HEK293 (cell line): ENCODE measurements at regions not wholly inside any gene's neighbourhood (a gene's known extent, or its start where the extent isn't known, plus 50 kb on each side); places are given as distances from the start of the nearest gene placed in this dataset.

ENCODE experiments used
- CTCF ChIP-seq: fragments of 450-650 bp; formaldehyde crosslinking; IDR thresholded peaks from 2 replicates; pipeline ENCODE4 v1.5.1; 2016; ENCODE audit warnings: missing biosample characterization, missing genetic modification characterization
- GLI4 ChIP-seq: fragments of 450-650 bp; formaldehyde crosslinking; IDR thresholded peaks from 2 replicates; pipeline ENCODE4 v1.5.1; 2016; ENCODE audit warnings: missing biosample characterization, missing genetic modification characterization
- PRDM10 ChIP-seq: fragments of 450-650 bp; formaldehyde crosslinking; IDR thresholded peaks from 2 replicates; pipeline ENCODE4 v1.5.1; 2016; ENCODE audit warnings: missing biosample characterization, missing genetic modification characterization
- PRDM4 ChIP-seq: fragments of 450-650 bp; formaldehyde crosslinking; IDR thresholded peaks from 2 replicates; pipeline ENCODE4 v1.5.1; 2017; ENCODE audit warnings: missing biosample characterization, missing genetic modification characterization
- SP2 ChIP-seq: fragments of 450-650 bp; formaldehyde crosslinking; IDR thresholded peaks from 2 replicates; pipeline ENCODE4 v1.5.1; 2016; ENCODE audit warnings: missing biosample characterization, missing genetic modification characterization
- YY1 ChIP-seq: fragments of 450-650 bp; formaldehyde crosslinking; IDR thresholded peaks from 2 replicates; pipeline ENCODE4 v1.5.1; 2018; ENCODE audit warnings: missing biosample characterization, missing genetic modification characterization
- ZBTB44 ChIP-seq: fragments of 450-650 bp; IDR thresholded peaks from 2 replicates; pipeline ENCODE4 v1.5.1; 2018; ENCODE audit warnings: missing biosample characterization, mild to moderate bottlenecking, missing genetic modification characterization
- ZBTB7A ChIP-seq: fragments of 450-650 bp; formaldehyde crosslinking; IDR thresholded peaks from 2 replicates; pipeline ENCODE4 v1.5.1; 2016; ENCODE audit warnings: low read depth, missing biosample characterization, missing genetic modification characterization
- ZNF133 ChIP-seq: fragments of 450-650 bp; formaldehyde crosslinking; IDR thresholded peaks from 2 replicates; pipeline ENCODE4 v1.5.1; 2016; ENCODE audit warnings: missing biosample characterization, missing genetic modification characterization
- ZNF274 ChIP-seq, 2 experiments: fragments of 200-500 bp in 1 of 2; fragments of 450-650 bp in 1 of 2; sonication (Bioruptor generic) in 1 of 2; formaldehyde crosslinking in 1 of 2; IDR thresholded peaks; 2 replicates each; pipeline versions ENCODE4 v1.5.1 to v1.6.1; 2014 to 2016; ENCODE audit warnings: borderline replicate concordance in 1 of 2, inconsistent platforms in 1 of 2, low read length in 1 of 2, missing biosample characterization in 1 of 2, missing genetic modification characterization in 1 of 2
- ZNF302 ChIP-seq: fragments of 450-650 bp; formaldehyde crosslinking; IDR thresholded peaks from 2 replicates; pipeline ENCODE4 v1.5.1; 2016; ENCODE audit warnings: missing biosample characterization, missing genetic modification characterization, low read depth
- ZNF416 ChIP-seq: fragments of 450-650 bp; formaldehyde crosslinking; IDR thresholded peaks from 2 replicates; pipeline ENCODE4 v1.5.1; 2016; ENCODE audit warnings: missing biosample characterization, missing genetic modification characterization
- ZNF76 ChIP-seq: fragments of 450-650 bp; formaldehyde crosslinking; IDR thresholded peaks from 2 replicates; pipeline ENCODE4; 2016; ENCODE audit warnings: low read depth, missing biosample characterization, missing genetic modification characterization, borderline replicate concordance

- no peak for TF ChIP-seq ZNF76
- TF ChIP-seq CTCF (tag by site-specific recombination): no peak
- TF ChIP-seq YY1: no peak
- TF ChIP-seq SP2 (tag by site-specific recombination): no peak
- no peak for TF ChIP-seq GLI4 (tag by site-specific recombination)
- TF ChIP-seq ZNF274 (IDR thresholded peaks at IDR 0.05; ENCODE audit: low read length): no peak
- no peak for TF ChIP-seq ZNF274 (tag by site-specific recombination; IDR thresholded peaks at IDR 0.05; ENCODE audit: borderline replicate concordance)
- TF ChIP-seq ZBTB7A (tag by site-specific recombination): no peak
- no peak for TF ChIP-seq PRDM10 (tag by site-specific recombination)
- TF ChIP-seq ZNF133: no peak
- TF ChIP-seq PRDM4: no peak
- TF ChIP-seq ZBTB44: no peak
- no peak for TF ChIP-seq ZNF302 (tag by site-specific recombination)
- TF ChIP-seq ZNF416 (tag by site-specific recombination): no peak
Measured at GRCh38 chr9:38200431-38200830, 131.4 kb upstream of the SHB start.
